SKM-1 treated with dmso at 0.1 percent for 144 hours (cell line): ENCODE measurements at regions not wholly inside any gene's neighbourhood (a gene's known extent, or its start where the extent isn't known, plus 50 kb on each side); places are given as distances from the start of the nearest gene placed in this dataset.

ENCODE experiments used
- DNase-seq: peaks from one replicate; lab custom pipeline; 2025; ENCODE audit not compliant: unreplicated experiment; lab: John Stamatoyannopoulos, UW

DNA sequence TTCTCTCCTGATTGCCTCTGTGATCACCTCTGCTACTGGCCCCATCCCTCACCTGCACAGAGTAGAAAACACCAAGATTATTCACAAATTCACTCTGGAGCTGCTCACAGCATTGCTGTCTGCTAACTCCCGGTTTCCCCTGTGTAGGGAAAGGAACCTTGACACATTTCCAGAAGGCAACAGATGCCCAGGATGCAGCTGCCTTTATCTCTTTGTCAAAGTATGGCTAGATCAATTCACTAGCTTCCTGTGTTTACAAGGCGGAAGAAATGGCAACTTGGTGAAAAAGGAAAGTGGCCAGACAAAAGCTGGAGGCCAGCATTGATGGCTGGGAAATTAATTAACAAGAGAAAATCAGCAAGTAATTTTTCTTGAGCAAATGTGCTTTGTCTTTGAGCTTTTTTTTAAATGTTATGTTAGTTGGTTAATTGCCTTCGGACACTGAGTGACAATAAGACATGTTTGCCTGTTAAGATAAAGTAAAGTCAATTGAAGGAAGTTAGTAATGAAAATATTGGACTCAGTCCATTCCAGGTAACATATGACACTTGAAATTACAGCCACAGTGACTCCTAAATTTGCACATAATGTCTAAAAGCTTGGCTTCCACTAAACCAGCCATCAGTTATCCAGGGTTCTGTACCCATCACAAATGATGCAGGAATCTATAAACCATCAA is 394.6 kb upstream of the IL12A start:
- DNase-seq: no peak

DNA sequence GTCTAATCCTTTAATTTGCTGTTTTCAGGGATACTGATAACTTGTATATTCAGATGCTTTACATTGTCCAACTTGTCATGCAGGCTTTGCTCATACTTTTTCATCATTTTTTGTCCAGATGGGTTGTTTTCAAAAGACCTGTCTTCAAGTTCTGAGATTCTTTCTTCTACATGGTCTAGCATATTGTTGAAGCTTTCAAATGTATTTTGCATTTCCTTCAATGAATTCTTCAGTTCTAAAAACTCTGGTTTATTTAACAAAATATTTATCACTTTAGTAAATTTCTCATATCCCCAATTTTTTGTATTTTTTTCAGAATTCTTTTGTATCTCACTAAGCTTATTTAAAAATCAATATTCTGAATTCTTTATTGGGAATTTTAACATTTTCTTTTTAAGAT is 388.3 kb upstream of the IL12A start:
- DNase-seq: no peak

DNA sequence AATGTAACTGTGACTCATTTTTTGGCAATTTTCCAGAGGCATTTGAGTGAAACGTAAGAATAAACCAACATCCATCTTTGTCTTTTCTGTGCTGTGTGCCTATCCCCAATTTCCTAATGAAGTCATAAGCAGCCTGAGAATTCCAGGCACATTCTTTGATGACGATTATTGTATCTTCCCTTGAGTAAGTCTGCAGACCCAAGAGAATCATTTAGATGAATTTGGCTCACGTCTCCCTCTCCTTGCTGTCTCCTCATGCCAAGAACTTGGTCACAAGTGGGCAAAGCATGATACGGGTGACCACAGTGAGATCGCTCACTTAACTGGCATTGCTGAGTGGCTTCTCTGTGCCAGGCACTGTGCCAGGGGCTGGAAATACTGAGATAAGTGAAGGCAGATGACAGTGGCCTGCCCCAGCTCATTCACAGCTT is 384.5 kb upstream of the IL12A start:
- no peak for DNase-seq

DNA sequence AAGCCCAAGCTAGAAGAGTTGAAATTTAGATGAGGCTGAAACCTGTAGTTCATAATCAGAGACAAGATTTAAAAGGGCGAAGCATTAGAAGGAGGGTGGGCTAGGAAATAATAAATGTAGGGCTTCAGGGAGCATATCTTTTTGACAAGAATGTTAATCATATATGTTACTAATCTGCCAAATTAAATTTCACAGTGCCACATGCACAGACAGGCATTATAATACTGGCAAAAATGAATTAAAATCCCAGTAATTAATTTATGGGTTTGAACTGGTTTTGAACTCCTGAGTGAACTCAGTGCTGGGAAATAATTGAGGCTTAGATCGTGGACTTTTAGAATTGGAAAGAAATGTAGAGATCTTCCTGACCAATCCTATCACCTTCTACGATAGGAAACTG is 383.5 kb upstream of the IL12A start:
- no peak for DNase-seq

DNA sequence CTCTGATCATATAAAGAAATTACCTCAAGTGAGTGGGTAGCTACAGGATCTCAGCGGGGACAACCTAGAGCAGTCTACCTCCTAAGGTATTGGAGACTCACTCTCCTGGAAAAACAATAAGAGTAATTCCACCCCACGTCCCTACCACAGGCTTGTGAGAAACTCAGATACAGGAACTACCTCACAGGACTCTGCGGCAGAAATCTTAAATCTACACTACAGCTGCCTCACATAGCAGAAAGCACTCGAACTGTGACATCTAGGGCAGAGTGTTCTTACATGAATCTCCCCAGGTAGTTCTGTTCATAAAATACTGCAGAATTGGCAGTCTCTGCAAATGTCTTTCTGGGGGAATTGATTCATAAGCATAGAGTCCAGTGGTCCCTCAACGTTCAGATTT is 382.9 kb upstream of the IL12A start:
- DNase-seq: no peak

DNA sequence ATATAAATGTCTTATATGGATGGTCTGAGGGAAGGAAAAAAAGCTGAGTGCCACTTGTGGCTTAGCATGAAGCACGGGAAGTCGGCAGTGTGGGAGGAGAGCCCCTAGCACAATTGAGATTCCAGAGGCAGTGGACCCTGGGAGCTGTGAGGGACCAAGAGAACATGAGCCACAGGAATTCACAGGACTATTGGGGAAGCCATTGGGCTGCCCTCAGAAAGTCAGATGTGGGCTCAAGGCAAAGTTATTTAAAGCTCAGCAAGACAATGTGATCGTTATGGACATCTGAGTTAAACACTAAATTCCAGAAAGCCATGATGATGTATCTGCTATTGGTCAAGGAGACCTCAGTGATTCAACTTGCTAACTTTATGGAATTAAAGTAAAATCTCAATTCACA is 380.8 kb upstream of the IL12A start:
- DNase-seq: no peak

DNA sequence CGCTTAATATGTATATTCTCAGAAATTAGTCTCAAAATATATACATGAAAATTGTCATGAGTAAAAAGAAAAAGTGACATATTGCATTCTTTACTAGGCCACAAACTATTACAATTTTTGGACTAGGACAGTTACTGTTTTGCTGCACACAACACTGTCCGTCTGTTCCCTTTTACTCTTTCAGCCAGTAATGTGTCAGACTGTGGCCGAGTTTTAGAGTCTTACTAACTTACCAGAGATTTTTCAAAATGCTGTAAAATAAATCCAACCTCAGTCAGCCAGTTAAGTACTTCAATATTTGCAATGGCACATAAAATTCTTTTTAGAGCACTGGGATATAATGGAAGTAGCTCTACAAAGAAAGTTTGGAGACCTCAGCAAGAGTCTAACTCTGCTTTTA is 380.3 kb upstream of the IL12A start:
- no peak for DNase-seq

DNA sequence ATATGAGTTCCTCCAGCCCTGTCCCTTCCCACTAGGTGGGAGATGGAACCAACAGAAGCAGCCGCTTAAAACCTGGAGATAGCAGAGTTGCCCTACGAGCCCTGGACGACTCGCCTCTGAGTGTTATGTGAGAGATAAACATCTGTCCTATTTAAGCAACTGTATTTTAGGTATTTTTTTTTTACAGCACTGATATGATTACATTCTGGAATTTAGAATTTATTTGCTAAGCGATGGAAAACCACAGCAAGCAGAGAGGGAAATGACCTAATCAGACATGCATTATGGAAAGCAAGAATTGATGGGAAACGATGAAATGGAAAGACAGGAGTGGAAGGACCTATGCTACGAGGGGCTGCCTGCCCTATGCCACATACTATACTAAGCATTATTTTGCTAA is 379.0 kb upstream of the IL12A start:
- no peak for DNase-seq

DNA sequence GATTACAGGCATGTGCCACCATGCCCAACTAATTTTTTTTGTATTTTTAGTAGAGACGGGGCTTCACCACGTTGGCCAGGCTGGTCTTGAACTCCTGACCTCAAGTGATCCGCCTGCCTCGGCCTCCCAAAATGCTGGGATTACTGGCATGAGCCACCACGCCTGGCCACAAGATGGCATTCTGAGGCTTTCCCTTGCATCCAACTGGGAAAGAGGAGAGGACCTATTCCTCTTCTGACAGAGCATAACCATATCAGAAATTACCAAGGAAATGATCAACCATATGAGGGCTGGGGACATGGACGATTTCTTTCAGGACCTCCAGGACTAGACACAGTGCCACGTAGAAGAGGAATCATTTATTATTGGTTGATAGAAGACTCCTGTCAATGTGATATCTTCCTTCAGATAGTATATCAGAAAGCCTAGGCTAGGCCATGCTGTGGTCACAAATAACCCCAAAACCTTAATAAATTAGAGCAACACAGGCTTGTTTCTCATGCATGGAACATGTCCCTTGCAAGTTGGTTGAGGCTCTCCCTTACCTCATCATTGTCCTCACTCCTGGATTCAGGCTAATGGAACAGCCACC is 372.3 kb upstream of the IL12A start:
- no peak for DNase-seq

DNA sequence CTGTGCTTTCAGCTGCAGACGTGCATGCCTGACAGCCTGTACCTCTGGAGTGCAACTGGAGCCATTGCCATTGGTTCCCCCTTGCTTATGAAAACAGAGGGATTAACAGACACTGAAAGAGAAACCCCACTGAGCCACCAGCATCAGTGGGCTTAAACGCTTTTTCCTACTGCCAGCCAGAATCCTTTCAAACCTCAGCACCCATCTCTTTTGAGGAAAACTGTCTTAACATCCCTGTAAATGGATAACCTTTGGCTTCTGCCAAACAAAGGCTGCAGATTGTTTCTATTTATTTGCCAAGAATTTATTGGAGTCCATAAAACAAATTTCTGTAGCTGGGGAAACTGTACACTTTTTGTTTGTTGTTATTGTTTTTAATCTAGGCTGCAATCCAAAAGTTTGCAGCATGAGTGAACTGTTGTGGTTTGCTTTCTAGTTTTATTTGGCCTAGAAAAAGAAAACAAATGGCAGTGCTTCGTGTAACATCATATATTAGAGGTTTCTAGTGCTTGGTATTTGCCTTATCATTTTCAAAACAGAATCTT is 369.2 kb upstream of the IL12A start:
- no peak for DNase-seq

DNA sequence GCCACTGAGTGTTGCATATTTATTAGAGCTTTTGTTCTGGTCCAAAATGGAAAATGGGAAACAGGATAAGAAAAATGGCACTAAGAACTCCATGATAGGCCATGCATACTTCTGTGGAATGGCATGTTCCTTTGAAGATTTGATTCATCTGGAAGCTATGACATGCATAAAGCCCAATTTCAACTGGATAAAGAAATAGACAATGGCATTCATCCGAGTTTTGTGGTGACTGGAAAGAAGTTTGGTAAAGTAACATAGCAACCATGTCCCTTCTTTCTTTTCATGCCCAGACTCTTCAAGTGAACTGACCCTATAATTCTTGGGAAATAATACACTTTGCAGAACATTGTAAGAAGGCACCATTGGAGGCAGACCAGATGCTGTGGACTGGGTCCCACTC is 368.4 kb upstream of the IL12A start:
- DNase-seq: no peak

DNA sequence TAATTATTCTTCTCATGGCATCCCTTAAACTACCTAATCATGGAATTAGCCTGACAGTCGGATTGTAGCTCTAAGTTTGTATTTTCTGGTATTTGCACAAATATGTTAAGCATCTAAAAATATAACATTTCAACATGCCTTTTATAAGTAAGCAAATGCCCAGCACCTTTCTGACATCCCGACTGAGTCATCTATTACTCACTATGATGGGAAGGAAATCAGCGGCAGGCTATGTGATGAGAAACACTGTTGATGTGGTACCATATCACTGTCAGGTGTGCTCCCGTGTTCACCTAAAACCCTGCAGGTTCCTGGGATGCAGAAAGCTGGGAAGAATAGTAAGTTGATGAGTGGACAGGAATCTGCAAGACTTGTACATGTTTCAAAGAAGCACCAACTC is 367.8 kb upstream of the IL12A start:
- no peak for DNase-seq

DNA sequence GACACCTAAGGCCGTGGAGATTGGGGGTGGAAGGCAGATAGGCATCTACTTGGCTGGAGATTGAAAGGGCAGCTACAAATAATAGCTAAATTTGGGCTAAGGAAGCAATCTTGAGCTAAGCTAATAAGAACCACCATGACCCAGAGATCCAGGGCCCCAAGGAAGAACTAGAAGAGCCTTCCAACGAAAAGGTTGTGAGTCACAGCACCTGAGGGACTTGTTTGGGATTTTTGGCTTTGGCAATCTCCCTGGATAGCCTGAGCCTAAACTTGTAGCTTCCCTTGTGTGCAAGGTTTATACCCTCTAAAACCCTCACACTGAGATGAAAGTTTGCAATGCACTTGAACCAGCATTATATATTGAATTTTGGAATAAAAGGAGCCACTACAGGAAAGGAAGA is 364.0 kb upstream of the IL12A start:
- no peak for DNase-seq

DNA sequence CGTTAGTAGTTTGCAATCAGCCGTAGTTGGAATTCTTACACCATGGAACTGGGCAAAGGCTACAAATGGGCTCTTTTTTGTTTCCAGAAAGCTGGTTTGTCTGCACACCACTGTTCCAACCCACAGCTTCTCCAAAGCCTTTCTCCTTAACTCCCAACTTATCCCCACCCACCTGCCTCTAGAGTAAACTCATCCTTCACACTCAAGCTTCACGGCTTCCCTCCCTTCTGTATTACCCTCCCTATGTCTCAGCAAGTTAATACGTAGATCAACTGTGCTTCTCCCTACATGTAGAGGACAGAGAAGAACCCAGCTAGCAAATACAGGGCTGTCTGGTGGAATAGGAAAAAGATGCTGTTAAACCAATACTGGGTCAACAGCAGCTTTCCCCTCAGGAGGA is 363.0 kb upstream of the IL12A start:
- no peak for DNase-seq

DNA sequence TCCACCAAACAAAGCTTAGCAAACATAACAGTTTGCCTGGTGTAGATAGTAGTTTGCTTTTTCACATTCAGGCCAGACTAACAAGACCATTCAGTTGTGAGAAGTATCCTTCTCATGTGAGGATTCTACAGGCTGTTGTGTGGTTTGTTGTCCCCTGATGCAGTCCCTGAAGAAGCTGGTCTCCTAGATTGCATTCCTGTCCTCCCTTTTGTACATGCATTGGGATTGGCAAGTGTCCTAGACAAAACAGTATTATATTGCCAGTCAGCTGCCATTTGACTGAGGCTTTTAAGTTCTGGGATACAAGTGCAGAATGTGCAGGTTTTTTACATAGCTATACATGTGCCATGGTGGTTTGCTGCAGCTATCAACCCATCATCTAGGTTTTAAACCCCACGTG is 362.0 kb upstream of the IL12A start:
- DNase-seq: no peak

DNA sequence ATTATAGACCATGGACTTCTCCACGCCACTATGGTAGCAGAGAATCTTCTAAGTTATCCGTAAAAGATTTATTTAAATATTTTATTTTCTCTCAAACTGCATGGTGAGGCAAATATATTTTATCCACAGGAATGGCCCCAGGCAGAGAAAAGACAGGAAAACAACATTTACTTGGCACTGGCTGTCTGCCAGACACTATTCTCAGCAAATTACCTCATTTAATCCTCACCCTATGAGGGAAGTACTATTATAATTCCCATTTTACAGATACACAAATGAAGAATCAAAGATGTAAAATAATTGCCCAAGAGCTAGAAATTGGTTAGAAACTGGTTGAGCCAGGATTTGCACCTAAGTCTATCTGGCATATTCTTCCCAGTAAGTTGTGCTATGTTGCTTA is 361.4 kb upstream of the IL12A start:
- DNase-seq: no peak

DNA sequence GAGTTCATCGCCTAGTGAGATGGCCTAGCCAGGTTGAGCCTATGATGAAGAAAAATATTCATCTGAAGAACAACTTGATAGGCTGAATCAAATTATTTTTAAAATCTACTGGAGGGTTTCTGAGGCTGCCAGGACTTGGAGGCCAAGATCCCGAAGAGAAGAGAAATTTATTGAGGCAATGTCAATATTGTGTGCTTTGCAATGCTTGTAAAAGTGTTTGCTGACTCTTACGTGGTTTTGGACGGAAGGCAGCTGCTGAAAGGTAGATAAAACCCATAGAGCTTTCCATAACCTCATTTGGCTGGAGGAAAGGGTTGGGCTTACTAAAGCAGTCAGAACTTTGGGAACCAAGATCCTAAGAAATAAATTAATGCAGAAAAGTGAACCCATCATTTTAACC is 361.0 kb upstream of the IL12A start:
- no peak for DNase-seq

DNA sequence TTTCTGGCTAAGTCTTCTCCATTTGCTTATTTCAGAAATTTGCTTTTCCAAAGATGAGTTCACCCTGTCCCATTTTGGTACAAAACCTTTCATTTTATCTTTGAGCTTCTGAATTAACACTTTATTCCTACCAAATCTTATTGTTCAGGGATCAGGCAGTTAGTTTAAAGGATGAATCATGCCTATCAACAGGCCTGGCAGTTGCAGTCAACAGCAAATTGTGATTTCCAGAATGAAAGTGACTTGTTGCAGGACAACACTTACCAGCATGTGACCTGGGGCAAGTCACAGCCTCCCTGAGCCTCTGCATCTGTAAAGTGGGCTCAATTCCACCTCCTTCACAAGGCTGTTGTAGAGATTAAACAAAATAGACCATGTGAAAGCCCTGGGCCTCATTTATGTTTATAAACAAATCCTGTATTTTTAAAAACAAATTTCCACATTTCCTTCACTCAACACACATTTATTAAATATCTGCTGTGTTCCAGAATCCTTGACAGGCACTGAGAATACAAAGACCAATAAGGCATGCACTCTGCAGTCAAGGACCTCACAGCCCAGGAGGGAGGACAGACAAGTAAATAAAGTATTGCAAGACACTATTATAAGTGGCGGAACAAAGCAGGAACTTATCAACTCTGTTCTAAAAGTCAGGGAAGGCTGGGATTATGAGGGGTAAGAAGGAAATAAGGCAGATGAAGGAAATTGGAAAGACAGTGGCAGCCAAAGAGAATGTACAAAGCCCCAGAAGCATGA is 359.1 kb upstream of the IL12A start:
- no peak for DNase-seq

DNA sequence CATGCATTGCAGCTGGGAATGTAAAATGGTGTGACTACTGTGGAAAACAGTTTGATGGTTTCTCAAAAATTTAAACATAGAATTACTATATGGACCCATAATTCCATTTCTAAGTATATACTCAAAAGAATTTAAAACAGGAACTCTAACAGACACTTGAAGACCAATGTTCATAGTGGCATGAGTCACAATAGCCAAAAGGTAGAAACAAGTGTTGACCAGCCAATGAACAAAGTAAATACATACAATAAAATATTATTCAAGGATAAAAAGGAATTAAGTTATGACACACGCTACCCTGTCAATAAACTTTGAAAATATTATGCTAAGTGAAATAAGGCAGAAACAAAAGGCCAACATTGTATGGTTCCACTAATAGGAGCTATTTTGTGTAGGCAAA is 357.4 kb upstream of the IL12A start:
- no peak for DNase-seq

DNA sequence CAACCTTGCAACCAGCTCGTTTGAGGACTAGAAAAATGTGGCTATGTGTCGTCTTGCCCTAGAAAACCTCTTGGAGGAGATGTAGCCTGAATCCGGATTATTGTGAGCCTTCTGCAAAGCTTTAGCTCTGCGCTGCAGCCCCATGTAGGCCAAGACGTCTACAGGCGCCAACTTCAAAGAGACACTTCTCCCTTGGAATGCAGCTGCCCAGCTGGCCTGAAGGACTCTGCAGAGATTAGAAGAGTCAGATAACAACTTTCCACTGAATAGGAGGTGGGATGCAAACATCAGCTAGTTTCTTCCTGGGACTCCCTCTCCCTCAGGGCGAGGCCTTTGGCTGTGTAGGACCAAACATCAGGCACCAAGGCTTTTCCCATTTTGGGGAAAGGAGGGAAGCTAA is 356.5 kb upstream of the IL12A start:
- no peak for DNase-seq

DNA sequence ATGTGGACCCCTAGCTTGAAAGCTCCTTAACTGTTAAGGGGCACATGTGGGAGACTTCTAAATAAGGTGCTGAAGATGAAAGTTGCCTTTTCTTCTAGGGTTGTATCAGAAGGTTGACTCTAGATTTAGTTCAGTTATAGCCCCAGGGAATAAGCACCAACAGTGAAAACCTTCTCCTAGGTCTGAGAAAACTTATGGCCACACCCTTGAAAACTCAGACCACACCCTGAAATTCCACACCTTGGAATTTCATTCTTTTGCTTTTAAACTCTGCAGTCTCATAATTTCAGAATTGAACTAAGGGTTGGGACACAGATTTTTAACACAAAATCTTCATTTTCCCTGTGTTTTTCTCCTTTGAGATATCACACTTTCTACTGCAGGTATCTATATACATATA is 355.8 kb upstream of the IL12A start:
- no peak for DNase-seq

DNA sequence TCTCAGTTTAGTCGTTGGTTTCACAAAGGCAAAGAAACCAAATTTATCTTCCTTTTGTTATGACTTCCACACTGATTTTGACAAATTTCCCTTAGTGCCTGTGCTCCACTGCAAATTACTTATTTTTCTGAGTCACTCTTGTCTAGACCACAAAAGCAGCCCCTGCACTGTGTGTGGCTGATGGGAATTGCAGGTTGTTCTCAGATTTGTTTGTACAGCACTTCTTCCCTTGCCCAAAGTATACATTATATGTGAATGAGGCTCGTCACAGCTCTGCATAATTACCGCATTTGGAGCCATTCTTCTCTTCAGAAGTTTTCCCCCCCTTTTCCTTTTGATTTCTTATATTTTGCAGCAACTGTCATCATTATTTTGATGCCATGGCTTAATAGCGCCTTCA is 354.2 kb upstream of the IL12A start:
- DNase-seq: no peak
